NCI-H1694 treated with DMSO at 0.1 percent for 48 hours (cell line): ENCODE measurements at regions not wholly inside any gene's neighbourhood (a gene's known extent, or its start where the extent isn't known, plus 50 kb on each side); places are given as distances from the start of the nearest gene placed in this dataset.

Experiments used
- DNase-seq: peaks from one replicate; lab custom pipeline; 2025; lab: John Stamatoyannopoulos, UW

DNA sequence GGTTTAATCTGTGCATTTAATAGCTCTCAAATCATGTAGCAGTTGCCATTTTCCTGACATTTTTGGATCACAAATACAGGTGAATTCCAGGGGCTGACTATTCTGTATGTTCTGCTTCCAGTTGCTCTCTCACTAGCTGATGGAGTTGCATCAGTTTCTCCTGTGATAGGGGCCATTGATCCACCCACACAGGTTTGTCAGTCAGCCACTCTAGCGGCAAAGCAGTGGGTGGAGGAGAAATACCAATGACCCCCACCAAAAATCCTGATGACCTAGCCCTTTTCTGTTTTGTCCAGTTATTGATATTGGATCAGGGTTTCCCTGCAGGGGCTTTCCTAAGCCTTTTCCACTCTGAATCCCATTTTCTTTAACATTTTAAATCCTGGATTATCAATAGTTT is 72.3 kb upstream of the BTN3A2 start:
- no peak for DNase-seq

DNA sequence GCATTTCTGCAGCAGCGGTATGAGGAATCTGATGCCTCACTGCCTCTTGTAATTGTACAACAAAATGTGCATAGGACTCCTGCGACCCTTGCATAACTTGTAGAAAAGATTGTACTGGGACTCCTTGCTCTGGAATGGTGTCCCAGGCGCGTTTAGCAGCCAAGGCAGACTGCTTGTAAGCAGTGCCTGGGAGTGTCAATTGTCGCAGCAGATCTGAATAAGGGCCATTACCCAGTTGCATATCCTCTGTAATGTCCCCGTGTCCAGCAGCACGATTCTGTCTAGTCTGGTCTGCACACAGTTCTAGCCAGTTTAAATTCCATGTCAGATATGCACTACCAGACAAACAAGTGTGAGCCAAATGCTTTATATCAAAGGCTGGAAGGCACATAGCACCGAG is 70.7 kb upstream of the BTN3A2 start:
- DNase-seq, result no peak

DNA sequence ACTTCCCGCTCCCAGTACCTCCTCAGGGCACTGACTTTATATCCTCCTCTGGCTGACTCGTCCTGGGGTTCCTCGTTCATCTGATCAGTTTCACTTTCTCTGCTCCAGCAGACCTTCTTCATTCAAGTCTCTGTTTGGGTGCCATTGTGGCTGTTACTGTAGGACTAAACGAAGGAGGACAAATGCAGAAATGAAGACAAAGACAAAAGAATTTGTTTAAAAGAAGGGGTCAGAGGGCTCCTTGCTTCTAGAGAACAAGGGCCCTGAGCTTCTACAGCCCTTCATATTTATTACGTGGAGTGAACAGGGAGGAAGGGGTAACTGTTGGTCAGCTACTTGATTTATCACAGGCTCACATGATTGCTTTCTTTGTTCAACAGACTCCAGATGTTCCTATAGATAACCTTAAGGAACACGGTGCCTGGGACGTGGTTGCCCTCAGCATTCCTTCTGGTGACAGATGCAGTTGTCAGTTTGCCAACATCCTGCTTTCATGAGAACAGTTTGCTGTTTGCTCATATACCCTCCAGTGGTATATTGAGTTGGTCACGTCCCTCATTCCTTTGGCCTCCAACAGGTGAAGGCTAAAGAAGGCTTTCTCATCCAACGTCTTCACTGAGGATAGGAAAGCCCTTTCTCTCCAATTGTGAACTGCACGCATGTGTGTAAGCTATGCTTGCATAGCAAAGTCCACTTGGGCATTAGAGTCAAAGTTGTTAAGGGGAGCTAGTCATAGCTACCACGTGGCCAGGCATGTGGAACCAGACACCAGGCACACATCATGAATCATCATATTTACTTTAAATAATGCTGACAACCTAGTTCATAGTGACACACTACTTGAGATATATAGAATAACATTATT is 69.1 kb upstream of the BTN3A2 start:
- no peak for DNase-seq

DNA sequence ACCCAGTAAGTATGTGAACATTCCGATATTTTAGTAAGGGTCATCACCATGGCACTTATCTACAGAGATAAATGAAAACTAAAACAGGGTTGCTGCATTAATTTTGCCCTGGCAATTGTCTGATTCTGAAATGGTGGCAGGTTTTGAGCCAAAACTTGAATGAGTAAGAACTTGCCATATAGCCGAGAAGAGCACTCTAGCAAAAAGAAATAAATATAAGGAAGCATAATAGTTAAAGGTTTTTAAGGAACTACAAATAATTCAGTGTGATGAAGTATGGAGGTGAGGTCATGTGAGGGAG is 68.5 kb upstream of the BTN3A2 start:
- no peak for DNase-seq

DNA sequence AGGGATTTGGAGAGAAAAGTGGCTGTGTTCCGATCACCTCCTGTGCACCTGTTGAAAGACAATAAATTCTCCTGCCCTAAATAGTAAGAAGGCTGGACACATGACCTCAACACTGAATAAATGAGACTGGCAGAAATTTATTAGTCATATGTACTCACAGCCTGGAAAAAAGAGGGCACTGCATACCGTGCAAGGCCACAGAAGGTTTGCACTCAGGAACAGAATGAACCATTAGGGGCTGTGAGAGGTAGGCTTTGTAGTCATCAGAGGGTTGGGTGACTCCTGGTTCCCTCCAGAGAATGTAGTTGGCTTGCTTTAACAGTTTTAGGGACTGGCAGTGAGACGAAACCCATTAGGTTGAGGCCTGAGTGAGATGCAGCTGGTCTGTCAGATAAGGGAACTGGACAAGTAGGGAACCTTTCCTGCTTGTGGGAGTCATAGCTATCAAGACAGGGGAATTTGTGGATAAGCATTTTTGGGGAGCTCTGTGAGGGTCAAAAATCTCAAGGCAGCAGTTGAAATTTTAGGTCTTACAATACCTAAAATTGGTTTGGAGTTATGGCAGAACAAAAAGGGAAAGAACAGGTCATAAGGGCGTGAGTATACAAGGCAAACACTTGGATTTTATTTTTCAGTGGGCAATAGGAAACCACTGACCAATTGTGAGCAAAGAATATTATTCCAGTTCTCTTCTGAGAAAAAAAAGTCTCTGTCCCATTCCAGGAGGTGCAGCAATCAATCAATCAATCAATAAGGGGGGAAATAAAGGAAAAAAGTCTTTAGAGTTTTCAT is 67.9 kb upstream of the BTN3A2 start:
- no peak for DNase-seq

DNA sequence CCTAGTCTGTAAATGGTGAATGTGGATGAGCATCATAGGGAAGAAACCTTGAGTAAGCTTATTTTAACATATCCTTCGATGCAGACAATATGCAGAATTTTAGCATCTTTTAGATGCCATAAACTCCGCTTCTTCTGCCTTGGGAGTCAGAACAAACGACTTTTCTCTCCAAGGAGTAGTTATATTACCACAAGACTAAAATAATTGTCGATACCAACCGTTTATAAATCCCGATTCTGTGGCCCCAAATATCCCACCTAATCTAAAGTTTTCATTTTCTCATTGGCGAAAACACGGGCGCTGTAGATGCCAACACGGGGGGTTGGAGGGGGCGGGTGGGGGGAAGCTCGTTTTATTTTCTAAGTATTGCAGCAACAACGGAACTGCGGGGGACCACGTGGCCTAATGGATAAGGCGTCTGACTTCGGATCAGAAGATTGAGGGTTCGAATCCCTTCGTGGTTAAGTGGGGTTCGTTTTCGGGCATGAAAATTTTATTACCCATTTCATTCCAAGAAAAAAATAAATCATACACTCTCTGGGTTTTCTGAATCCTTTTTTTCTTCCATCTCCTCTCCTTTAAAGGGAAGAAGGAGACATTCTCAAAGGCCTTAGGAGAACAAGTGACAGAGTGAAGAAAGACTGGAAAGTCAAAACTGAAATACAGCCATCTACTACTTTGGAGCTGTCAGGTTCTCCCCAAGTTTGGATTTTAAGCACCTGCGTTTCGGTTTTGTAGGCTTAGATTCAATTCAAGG is 65.5 kb upstream of the BTN3A2 start:
- DNase-seq, result no peak

DNA sequence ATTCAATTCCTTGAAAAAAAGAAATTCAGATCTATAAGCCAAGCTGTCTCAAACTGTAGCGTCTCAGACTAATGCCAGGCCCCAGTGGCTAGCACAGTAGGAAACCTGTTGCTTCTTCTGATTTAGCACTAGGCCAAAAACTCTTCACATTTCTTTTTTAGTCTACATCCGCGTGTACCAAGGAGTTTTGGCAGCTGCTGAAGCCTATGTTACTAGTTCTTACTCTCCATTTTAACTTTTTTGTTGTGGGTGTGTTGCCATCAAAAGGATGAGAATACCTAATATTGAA is 65.0 kb upstream of the BTN3A2 start:
- DNase-seq, result no peak

DNA sequence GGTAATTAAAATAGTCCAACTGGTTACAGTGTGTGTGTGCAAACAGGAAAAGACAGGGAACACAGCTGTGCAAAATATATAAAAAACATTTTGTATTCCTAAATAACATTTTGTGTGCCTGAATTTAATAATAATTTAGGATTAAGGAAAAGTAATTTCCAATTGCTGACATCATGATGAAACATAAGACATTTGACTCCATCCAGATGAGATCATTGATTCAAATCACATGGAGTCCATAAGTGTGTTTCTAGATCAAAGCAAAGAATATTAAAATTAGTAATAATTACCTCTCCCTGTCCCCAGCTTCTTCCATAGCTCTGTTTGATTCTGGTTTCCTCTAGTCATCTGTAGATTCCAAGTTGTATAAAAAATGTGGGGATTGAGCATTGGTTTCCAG is 64.6 kb upstream of the BTN3A2 start:
- DNase-seq, result no peak

DNA sequence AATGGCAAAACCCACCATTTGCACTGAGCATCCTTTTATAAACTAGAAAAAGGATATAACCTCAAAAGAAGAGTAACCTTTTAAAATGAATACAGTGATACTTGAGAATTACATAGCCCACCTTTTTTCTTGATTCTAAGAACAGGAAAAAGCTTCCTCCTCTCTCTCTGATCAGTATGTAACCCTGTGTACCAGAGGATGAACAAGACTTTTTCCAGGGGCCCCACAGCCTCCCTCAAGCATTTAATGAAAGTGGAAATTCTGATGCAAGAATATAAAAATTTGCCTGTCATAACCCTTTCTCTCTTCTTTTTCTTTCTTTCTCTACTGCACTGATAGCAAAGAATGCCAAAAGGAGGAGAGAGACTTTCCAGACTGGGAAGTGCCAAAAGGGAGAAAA is 64.2 kb upstream of the BTN3A2 start:
- no peak for DNase-seq

DNA sequence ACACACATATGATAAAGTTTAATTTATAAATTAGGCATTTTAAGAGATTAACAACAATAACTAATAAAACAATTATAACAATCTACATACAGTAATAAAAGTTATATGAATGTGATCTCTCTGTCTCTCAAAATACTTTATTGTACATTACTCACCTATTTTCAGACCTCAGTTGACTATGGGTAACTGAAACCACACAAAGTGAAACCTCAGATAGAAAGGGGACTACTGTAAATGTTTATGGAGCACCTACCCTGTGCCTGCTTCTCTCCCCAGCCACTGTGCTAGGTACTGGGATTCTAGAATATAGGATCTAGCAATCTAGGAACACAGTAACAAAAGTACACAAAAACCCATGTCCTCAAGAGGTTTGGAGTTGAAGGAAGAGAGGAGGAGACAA is 63.4 kb upstream of the BTN3A2 start:
- no peak for DNase-seq

DNA sequence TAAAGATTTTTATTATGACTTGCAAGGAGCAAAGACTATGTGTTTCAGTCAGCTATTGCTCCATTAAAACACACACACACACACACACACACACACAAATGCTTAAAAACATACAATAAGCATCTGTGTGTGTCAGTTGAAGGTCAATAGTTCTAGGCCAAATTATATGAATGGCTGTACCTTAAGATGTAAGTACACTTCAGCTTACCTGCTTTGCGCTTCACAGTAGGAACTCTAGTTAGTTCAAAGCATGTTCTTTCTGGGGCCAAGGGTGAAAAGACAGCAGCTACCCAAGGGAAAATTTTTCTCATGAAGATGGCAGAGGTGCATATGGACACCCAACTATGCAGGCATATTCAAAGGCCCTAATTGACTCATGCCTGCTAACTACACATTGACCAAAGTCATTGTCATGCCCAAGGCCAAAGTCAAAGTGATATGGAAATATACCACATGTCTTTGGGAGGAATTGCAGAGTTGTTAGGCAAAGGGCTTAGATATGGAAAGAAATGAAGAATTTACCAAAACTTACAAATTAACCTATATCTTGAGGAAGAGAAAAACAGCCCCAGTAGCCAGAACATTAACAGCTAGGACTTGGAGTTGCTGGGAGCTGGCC is 61.9 kb upstream of the BTN3A2 start:
- no peak for DNase-seq

DNA sequence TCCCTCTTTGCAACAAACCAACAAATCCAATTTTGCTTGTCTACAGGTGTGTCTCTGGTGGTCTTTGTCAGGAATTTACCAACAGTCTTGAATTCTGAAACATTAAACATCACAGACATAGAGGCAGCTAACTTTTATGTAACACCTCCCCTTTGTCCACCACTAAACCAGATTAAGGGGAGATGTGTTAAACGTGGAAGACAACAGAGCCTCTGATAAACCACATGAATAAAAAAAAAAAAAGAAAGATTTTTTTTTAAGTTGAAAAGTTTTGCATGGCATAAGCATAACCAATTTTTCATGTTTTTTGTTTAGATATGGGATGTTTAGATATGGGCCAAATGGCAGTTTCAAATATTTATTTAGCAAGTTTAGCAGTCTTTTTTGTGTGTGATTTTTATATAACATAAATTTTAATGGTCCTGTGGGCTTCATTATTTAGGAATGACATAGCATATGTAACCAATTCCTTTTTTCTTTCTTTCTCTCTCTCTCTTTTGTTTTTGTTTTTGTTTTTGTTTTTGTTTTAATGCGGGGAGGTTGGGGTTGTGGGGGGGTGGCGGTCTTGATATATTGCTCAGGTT is 60.7 kb upstream of the BTN3A2 start:
- DNase-seq, result no peak

DNA sequence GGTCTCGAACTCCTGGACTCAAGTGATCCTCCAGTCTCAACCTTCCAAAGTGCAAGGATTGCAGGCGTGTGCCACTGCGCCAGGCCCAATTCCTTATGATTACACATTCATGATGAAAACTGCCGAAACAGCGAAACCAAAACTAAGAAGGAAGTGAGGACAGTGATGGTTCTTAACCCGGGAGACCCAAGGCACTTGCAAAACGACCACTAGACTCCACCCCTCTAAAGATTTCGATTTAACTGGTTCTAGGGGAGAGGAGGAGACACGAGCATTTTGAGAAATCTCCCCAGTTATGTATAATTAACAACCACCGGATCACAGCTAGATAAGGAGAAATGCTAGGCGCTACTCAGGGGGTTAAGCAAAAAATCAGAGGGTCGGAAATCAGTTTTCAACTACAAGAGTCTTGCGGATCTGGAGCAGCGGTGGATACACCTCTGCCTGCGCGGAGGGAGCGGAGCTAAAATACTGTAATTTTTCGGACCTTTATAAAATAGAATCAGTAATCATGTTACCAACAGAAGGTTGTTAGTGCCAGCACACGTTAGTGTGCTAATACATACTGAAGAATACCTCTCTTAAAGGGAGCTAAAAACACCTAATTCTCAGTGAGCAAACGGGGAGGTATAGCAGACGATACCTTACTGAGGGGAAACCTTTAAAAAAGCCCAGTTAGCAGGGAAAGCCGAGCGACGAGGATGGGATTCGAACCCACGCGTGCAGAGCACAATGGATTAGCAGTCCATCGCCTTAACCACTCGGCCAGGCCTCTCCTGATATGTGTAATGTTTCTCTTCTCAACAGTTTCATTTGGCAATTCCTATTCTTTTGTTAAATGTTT is 60.0 kb upstream of the BTN3A2 start:
- DNase-seq, result peak; percentile 32

DNA sequence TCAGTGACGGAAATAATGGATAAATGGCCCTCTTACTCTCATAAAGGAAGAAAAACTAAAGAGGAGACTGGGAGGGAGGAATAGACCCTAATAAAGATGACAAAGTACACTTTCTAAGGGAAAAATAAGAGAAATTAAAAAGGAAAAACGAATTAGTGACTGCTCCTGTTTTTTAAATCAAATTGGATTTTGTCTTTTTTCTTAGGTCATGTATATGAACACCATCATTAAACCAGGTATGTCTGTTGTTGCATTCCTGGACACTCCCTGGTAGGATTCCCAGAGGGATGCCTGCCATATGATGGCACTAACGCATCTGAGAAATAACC is 59.4 kb upstream of the BTN3A2 start:
- DNase-seq, result no peak

DNA sequence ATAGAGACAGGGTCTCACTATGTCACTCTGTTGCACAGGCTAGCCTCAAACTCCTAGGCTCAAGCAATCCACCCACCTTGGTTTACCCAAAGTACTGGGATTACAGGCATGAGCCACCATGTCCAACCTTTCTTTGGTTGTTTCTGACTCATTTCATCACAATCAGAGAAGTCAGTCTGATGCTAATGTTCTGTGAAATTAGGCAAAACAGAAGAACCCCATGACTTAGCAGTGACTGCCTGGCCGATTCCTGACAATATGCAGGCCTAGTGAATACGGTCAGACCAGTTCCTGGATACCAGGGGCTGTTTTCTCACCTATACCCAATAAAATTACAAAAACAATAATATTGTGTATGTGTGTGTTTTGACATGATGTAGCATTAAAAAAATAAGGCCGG is 58.8 kb upstream of the BTN3A2 start:
- DNase-seq, result no peak

DNA sequence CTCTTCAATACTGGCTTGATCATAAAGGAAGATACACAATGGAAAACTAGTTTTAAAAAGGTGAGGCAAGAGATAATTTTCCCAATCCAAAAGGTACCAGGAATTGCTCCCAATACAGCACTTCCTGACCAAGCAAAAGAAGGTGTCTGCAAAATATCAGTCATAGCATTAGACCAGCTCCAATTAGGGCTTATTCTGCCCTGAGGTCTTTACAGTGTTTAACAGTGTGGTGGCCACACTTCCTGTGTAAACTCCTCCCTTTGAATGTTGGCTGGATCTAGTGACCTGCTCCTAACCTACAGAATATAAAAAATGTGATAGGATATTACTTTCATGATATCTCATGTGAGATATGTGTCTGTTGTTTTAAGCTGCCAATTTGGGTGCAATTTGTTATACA is 57.1 kb upstream of the BTN3A2 start:
- no peak for DNase-seq

DNA sequence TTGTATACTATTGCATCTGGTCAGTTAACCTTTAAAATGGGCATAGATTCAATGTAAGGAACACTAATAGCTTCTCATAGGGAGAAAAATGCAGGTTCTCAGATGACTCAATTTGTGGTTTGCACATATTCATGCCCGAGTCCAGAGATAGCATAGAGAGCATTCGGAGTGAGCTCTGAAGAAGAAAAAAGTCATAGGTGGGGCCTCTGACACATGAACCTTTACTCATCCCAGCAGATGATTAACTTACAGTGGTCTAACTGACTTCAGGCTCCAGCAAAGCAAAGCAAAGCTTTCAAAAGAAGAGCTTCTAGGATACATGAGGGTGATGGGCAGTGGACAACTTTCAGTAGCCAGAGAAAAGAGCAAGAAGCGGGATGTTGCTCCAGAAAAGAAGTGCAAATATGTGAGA is 55.3 kb upstream of the BTN3A2 start:
- DNase-seq, result no peak

DNA sequence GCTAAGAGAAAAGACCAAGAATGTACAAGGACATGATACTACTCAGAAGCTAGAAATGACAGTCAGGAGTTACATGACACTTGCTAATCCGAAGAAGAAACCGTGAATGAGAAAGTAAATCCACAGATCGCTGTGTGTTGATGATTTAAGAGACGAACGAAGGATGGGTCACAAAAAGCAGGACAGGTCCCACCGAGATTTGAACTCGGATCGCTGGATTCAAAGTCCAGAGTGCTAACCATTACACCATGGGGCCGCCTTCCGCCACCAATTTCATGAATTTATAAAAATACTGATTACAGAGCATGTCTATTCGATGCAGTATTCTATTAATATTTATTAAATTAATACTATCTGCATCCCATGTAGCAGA is 54.0 kb upstream of the BTN3A2 start:
- DNase-seq, result peak; percentile 30

DNA sequence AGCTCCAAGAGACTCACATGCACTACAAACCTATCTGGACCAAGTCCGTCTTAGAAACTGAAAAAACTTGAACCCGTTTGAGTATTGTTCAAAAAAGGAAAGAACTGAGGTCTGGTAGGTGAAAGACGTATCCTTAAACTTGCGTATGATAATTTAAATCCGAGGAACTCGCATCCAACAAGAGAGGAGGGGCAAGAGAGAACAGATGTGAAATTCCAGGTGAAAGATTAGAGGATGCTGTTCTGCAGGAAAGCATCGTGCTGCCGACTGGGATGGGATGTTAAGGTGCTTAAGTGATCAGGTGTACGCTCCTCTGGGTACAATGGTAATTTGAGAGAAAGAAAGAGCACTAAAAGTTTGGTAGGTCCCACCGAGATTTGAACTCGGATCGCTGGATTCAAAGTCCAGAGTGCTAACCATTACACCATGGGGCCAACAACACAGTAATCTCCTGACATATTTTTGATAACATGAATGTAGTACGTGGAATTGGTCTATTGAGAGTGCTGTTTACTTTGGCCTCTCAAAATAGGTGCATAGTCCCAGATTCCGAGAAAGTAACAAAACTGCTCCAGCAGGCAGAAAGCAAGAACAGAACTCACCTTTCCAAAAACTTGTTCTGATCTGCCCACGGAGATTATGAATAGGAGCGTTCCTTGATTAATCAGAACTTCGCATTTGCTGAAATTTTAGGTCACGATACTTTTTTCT is 53.5 kb upstream of the BTN3A2 start:
- peak; percentile 55 for DNase-seq

DNA sequence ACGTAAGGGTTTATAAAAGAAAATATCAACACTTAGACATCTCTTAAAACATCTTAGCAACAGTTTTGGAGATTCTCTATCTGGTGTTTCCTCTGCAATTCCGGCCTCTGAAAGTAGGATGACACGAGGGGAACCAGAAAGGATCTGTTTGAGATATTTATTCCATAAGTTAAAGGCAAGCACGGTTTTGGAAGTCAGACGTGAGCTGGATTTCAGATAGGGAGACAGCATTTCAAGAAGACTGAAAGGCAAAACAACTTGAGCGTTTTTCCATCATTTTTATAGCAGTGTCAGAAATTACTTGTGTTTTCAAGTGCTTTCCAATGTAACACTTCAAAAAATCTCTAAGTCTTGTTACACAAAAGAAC is 52.9 kb upstream of the BTN3A2 start:
- DNase-seq, result peak; percentile 71
